HG02885 (cell line): ENCODE measurements at regions not wholly inside any gene's neighbourhood (a gene's known extent, or its start where the extent isn't known, plus 50 kb on each side); places are given as distances from the start of the nearest gene placed in this dataset.

ENCODE experiments used
- ATAC-seq: cut with Tn5 transposase; IDR thresholded peaks from one replicate; pipeline ENCODE4 v1.9.1; 2021; ENCODE audit warnings: mild to moderate bottlenecking; ENCODE audit not compliant: unreplicated experiment, poor library complexity

- ATAC-seq = no peak
These were observed 51.7 kb upstream of the NFASC start for GRCh38 chr1:204818998-204819397.

- no peak for ATAC-seq
These were observed 51.2 kb upstream of the NFASC start for GRCh38 chr1:204819495-204819894.
